ENCODE measurements at regions not wholly inside any gene's neighbourhood (a gene's known extent, or its start where the extent isn't known, plus 50 kb on each side); places are given as distances from the start of the nearest gene placed in this dataset.
"Not testable (repeated sequence)": the region's sequence is repeated elsewhere in the genome, so short reads cannot be mapped to it uniquely, and the experiment has no call there.

DNA sequence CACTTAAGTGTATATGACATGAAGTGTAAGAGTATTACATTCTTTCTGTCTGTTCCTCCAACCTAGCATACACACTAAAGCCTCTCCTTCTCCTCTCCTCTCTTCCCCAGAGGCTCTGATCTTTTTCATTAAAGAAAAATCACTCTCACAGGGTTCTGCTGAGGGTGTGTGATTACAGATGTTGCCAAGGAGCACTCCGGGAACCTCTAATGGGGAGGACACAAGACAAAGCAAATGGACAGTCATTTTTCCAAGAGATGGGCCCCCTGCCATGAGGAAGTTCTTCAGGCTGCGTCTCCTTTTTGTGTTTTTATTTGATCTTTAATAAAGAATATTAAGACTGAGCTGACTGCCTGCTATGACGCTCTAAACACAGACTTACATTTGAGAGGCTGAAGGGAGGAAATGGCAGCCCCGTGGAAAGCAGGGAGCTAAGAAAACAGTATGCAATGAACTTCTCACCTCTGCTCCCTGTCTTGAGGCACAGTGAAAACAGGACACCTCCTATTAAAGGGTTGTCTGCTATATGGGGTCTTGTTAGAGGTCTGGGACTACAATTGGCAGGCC lies 578.1 kb downstream of the PIK3C3 start:
- DNase-seq (ENCODE audit: low read depth in 1 of 2, low spot score in 1 of 2), result no peak

DNA sequence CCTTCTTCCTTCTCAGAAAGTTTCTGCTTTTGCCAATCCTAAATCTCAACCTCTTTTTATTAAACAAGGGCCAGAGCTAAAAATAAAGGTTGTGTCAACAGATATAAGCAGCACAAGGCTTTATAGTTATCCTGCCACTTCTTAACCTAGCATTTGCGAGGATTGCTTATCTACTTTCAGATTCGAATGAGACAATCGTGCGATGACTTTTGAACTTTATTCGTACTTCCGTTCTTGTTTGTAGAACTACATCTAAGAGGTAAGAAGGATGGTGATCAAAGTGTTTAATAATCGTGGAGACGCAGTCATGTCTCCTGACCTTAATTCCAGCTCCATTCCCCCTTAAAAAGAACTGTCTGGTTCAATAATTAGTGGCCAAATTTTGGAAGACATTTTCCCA lies 578.6 kb downstream of the PIK3C3 start:
- no peak for DNase-seq (ENCODE audit: low read depth in 1 of 2, low spot score in 1 of 2)

DNA sequence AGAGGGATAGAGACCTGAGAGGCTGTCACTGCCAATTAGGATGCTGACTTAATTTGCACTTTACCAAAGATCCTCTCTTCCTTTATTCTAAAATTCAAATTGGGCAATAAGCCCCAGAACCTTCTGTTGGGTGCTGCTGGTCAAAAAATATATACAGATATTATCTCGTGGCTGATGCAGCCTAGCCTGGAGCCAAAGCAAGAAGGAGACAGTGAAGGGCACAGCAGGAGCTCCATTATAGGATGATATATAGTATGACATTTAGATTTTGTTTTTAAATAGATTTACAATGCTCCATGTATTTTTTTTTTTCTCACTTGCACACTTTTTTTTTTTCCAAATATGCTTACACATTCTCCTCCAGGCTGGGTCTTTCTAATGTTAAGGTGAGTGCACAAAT lies 579.3 kb downstream of the PIK3C3 start:
- no peak for DNase-seq (ENCODE audit: low read depth in 1 of 2, low spot score in 1 of 2)

DNA sequence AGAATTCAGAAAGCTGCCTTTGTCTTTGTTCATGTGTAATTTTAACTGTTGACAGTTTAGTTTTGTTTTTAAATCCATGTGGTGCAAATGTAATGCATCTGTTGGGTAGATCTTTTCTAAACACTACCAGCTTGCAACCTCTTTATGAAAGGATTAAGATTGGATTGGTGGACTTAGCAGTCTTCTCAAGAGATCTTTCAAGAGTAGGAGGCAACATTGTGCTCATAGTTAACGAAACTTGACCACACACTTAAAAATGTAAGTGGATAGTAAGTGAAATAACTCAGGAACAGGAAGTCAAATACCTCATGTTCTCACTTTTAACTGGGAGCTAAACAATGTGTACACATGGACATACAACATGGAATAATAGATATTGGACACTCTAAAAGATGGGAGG lies 579.0 kb downstream of the RIT2 start:
- no peak for DNase-seq (ENCODE audit: low read depth in 1 of 2, low spot score in 1 of 2)

DNA sequence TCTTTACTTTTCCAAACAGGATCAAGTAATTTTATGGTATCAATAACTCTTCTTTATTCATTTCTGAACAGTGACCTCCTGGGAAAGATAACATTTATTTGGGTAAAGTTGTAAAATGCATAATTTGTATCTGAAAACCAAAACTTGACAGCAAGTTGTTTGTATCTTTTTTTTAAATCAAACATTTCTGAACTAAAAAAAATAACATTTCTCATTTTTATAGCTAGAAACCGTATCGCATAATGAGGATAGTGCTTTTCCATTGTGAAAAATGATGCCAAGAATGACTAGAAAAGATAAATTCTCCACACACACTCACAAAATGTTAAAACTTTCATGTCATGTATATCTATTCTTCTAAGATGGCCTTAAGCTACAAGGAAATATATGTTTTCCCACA lies 578.2 kb downstream of the RIT2 start:
- no peak for DNase-seq (ENCODE audit: low read depth in 1 of 2, low spot score in 1 of 2)

DNA sequence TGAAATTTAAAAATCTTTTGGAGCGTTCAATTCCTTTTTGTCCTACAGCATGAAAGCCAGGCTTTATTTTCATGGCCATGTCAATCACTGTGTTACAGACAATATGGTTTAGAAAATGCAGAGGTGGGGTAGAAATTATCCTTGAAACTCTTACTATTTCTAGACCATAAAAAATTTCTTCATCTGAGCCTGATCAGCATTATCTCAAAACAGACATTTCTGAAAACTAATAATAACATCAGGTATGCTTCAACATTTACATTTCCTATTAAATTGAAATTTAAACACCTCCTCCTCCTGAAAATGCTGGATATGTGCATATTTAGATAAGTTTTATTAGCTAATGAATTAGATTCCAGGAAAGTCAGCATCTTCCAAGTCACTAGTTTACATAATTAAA lies 570.6 kb downstream of the RIT2 start:
- no peak for DNase-seq (ENCODE audit: low read depth in 1 of 2, low spot score in 1 of 2)

DNA sequence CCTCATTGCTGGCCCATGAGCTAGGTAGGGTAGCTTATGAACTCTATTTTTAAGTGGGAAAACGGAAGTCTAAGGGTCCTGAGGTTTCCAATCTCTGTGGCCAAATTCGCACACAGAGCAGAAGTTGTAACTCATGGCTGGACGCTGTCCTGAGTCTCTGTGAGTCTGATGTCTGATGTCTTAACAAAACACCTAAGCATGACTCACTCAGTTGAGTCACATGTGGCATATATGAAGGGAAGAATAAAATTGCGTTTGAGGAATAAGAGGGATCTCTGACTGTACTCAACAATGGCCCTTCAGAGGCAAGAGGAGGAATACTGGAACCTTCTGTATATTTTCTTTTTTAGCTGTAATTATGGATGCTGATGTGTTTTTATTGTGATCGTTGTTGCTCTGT lies 569.7 kb downstream of the RIT2 start:
- DNase-seq (ENCODE audit: low read depth in 1 of 2, low spot score in 1 of 2), result no peak

DNA sequence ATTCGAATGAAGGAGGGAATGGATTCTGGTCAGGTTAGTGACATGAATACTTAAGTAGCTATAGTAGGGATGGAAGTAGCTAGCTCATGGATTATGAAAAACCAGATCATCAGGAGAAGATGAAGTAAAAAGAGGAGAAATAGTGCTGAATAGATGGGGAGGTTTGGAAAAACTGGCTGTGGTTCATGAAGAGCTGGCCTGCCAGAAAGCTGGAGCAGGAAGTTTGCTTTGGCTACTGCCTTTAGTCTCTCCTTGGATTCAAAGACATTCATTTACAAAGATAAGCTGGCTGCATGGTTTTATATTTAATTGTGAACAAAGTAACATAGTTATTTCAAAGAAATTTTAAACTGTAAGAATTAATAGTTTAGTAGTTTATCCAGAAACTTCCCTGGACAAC lies 567.0 kb downstream of the RIT2 start:
- no peak for DNase-seq (ENCODE audit: low read depth in 1 of 2, low spot score in 1 of 2)

DNA sequence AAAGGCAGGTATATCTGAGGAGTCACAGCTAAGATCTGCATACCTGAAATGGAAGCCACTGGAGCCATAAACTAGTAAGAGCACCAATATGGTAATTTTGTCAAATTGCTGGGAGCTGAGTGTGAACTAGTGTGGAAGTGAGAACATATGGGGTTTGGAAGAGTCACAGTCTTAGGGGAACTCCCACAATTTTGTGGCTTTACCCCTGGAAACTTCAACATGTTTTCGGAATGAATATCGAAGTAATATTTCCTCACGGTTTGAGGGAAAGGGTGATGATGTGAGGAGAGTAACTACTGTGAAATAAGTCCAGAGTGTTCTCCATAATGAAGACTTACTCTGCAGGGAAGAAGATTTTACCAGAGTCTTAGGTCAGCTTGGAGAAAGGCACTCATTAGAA lies 565.9 kb downstream of the RIT2 start:
- no peak for DNase-seq (ENCODE audit: low read depth in 1 of 2, low spot score in 1 of 2)

DNA sequence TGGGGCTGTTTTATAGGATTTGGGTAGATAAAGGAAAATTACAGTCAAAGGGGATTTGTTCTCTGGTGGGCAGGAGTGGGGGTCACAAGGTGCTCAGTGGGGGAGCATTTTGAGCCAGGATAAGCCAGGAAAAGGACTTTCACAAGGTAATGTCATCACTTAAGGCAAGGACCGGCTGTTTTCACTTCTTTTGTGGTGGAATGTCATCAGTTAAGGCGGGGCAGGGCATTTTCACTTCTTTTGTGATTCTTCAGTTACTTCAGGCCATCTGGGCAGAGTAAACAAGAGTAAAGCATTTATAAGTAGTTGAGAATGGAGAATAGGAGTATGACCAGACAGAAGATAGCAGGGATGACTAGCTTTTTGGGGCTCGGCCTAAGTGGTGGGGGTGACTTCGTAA lies 562.9 kb downstream of the RIT2 start:
- DNase-seq (ENCODE audit: low read depth in 1 of 2, low spot score in 1 of 2), result not testable (repeated sequence)

DNA sequence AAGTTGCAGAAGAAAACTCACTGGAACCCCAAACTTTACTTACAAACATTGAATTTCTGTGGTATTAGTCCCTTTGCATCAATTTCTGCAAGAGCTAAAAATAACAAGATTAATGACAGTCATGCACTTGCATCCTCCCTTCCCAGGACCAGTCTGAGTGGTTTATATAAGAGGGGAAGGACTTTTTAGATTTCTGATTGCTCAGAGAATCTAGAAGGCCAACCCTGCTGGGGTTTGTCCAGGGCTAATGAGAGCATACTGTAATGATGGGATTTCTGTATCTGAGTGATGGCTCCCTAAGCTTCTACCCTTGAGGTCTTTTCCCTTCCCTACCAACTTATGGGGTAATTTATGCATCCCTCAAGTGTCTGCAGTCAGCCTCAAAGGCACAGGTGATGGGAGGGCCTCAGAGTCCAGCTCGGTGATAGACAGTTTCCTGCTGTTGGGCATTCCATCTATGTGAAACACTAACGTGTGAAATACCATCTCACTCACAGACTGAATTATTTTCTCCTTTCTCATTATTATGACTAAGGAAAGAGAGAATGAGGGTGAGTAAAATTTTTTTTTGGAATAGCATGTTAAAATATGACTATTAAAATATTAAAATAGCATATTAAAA lies 556.3 kb downstream of the RIT2 start:
- no peak for DNase-seq (ENCODE audit: low read depth in 1 of 2, low spot score in 1 of 2)

DNA sequence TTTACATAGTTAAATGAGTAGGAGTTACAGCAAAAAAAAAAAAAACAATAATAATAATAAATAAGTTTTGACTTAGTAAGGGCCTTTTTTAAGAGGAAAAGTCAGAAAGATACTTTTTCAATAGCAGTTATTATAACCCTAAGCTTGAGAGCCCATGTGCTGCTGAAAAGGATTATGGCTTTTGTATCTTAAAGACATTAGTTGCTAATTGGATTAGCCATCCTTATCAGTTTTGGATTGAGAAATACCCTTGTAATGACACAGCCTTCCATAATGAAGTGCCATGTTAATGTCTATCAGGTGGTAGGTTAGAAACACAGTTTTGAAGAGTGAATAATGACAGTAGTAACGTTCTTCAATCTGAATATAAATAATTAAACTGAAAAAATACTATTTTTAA lies 554.0 kb downstream of the RIT2 start:
- DNase-seq (ENCODE audit: low read depth in 1 of 2, low spot score in 1 of 2), result no peak

DNA sequence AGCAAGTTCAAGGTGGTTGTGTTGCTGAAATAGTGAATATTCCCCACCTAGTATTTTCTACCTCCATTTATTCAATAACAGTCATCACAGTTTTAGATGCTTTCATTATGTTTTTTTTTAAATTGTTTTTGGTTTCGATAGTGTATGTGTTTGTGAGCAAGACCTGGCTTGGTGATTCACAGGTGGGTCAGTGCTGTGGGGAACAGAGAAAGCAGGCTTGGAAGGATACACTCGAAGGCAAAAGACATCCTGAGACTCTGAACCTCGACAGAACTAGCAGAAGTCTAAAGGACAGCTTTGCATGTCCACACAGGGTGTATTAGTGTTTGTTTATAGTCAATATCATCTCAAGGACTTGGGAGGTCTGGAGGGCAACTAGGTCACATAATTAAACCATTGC lies 551.5 kb downstream of the RIT2 start:
- no peak for DNase-seq (ENCODE audit: low read depth in 1 of 2, low spot score in 1 of 2)

DNA sequence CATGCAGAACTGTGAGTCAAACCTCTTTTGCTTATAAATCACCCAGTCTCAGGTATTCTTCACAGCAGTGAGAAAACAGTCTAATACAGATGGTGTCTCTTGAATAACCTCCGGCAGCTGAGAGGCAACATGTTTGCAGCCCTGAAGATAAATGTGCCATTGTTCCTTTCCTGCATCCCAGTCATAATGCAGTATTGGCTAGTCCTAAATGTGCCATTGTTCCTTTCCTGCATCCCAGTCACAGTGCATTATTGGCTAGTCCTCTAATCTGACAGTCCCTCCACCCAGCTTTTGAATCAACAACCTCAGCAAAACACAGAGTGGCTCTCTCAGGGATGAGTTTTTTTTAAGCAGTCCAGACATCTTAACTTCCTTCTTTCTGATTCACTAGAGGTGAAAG lies 550.7 kb downstream of the RIT2 start:
- no peak for DNase-seq (ENCODE audit: low read depth in 1 of 2, low spot score in 1 of 2)

DNA sequence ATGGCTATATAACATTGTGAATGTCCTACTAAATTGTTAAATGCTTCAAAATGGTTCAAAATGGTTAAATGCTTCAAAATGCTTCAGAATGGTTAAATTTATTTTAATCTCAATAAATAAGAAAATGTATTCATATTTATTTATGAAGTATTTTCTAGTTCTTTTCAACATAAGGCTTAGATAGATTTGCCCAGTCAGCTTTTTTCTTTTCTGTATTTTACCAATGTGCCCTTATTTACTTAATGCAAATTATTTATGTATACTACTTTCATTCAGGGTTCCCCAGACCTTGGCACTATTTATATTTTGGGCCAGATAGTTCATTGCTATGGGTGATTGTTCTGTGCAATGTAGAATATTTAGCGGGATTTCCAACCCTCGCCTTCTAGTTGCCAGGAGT lies 546.7 kb downstream of the RIT2 start:
- no peak for DNase-seq (ENCODE audit: low read depth in 1 of 2, low spot score in 1 of 2)

DNA sequence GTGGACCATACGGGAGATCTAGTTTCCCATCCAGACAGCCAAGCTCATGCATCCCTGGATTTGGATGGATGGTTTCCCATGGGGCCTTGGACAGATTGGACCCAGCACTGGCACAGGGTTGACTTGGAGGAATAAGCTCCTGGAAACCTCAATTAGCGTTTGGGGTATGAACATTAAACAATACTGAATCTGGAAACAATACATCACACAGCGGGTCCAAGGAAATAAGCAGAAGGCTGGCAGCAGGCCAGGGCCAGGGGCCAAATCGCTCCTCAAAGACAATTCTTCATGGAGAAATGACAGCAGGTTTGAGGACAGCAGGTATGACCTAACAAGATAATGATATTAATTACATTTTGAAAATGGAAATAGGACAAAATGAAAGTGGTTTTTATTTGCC lies 540.6 kb downstream of the RIT2 start:
- DNase-seq (ENCODE audit: low read depth in 1 of 2, low spot score in 1 of 2), result no peak

DNA sequence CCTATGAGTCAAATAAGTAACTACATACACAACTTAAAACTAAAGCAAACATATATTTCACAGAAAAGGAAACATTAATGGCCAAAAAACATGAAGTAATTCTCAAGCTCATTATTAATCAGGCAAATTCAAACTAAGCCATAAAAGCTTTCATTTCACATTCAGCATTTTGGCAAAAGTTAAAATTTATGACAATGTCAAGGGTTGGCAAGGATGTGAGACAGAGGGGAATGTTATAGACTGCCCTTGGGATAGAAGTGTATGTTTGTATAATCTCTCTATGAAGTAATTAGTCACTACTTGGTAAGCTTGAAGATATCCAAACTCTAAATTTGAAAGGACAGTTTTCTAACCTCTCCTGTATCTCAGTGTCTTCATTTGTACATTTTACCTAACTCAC lies 539.4 kb downstream of the RIT2 start:
- no peak for DNase-seq (ENCODE audit: low read depth in 1 of 2, low spot score in 1 of 2)

DNA sequence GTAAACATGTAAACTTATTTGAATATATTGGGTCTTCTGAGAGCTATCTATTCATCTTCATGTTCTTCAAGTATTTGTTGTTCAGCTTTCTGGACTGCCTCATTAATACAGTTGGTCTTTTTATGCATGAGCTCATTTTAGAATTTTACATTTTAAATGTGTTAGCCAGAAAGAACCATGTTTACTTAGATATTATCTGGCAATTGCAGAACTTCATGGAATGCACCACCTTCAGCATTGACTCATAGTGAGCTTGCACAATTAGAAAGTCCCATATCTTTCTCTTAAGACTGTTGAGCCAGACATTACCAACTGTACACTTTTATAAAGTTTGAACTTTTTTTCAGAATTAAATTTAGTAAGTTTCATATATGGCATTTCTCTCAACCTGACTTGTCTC lies 536.7 kb downstream of the RIT2 start:
- no peak for DNase-seq (ENCODE audit: low read depth in 1 of 2, low spot score in 1 of 2)

DNA sequence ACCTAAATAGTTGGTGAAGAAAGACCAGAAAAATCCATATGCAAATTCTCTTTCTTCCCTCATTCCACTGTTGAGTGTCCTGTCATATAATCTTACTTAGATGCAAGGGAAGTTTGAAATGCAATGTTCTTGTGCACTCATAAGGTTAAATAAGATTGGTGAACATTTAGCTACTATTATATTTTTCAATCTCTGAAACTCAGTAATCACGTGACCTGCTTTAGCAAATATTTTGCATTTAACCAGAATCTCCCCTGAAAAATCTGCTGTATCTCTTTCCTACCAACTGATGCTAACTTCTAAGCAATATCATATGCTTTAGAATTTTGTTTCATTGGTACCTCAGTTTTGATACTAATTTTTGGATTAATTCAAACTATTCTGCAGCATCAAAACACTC lies 533.2 kb downstream of the RIT2 start:
- DNase-seq (ENCODE audit: low read depth in 1 of 2, low spot score in 1 of 2), result no peak

DNA sequence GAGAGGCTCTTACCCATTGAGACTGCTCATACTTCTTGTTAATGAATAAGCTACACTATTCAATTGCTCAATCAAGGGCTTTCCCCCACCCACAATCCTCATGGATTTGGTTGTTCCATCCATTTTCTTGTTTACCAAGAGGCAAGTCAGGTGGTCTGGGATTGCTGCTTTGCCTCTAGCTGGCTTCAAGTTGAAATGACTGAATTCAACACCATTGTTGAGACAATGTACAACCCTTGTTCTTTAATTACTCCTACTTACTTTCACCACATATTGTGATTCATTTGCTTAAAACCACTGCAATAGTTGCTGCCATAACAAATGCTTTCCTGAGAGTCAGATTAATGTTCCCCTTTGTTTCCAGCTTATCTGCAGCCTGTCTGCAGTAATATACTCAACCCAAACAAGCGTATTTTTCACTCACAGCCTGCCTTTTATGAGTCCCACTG lies 532.2 kb downstream of the RIT2 start:
- no peak for DNase-seq (ENCODE audit: low read depth in 1 of 2, low spot score in 1 of 2)

DNA sequence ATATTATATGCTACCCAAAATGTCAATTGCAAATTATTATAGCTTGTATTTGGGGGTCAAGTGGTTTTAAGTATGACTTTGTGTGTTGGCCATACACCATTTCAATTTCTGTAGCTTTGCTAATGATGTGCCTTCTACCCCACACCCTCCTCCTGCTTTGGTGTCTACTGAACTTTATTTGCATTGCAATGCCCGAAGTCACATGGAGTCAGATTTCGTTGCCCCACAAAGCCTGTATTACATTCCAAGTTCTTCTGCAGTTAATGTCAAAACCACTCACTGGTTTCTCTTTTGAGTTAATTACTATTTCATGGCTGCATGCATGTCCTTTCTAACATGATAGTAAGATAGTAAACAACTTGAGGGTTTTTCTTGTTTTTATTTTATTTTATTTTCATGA lies 528.9 kb downstream of the RIT2 start:
- no peak for DNase-seq (ENCODE audit: low read depth in 1 of 2, low spot score in 1 of 2)

DNA sequence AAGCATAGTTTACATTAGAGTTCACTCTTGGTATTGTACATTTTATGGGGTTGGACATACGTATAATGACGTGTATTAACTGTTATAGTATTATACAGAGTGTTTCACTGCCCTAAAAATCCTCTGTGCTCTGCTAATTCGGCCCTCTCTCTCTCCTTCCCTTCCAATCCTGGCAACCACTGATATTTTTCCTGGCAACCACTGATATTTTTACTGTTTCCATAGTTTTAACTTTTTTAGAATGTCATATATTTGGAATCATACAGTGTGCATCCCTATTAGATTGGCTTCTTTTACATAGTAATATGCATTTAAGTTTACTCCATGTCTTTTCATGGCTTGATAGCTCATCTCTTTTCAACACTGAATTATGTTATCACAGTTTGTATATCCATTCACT lies 526.7 kb downstream of the RIT2 start:
- no peak for DNase-seq (ENCODE audit: low read depth in 1 of 2, low spot score in 1 of 2)

DNA sequence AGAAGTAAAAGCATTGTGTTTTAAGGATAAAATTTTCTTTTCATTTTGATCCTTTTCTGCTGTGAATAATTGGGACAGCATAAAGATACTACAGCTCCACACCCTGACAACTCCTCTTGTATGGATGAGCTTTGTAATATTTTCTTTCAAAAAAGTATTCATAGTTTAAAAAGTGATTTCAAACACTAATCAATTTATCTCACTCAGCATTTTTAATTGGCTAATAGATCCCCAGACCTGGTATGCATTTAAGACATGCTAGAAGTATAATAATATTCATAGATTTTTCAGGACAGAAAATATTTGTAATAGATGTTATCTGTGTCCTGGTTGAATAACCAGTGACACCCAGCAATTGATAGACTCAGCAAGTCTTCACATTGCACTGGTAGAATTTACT lies 510.7 kb downstream of the RIT2 start:
- DNase-seq (ENCODE audit: low read depth in 1 of 2, low spot score in 1 of 2), result no peak
